ENCODE measurements at regions not wholly inside any gene's neighbourhood (a gene's known extent, or its start where the extent isn't known, plus 50 kb on each side); places are given as distances from the start of the nearest gene placed in this dataset.

GRCh38 chr3:152586974-152587373, 248.0 kb upstream of the P2RY1 start:
- DNase-seq = no peak
- H3K9ac ChIP-seq (ENCODE audit: insufficient read depth in 1 of 2, low read length in 2 of 2) = no peak overlapping the region
- ATAC-seq (ENCODE audit: insufficient read depth, low FRiP score) = no peak
- H3K36me3 ChIP-seq (ENCODE audit: control insufficient read depth in 4 of 4, insufficient read depth in 4 of 4, low read length in 4 of 4) = no peaks in the 10 kb centered on the region
- WGBS, 2 donors = 91 to 92% methylated on average over 4 of the region's 4 CpGs
- H3K4me3 ChIP-seq = no peak overlapping the region
- no peak for TF ChIP-seq CTCF (IDR thresholded peaks at IDR 0.05; ENCODE audit: control extremely low read depth, extremely low read depth)
- no peak overlapping the region for H3K27ac ChIP-seq (ENCODE audit: low read depth in 1 of 2, low read length in 1 of 2)
- H3K9me3 ChIP-seq (ENCODE audit: control insufficient read depth in 4 of 4, insufficient read depth in 3 of 4, low read length in 3 of 4) = no peaks in the 10 kb centered on the region
- peaks cover 0 to 31% (median 8%) of the 10 kb centered on the region in 5 donors for H3K4me1 ChIP-seq (ENCODE audit: control insufficient read depth in 5 of 5, insufficient read depth in 5 of 5, low read length in 5 of 5)
- H3K27me3 ChIP-seq (ENCODE audit: control insufficient read depth in 3 of 3, insufficient read depth in 3 of 3, low read length in 2 of 3) = no peaks in the 10 kb centered on the region

GRCh38 chr3:152587861-152588260, 247.1 kb upstream of the P2RY1 start:
- H3K27ac ChIP-seq (ENCODE audit: low read depth in 1 of 2, low read length in 1 of 2) = no peak overlapping the region
- DNase-seq (no peak), ATAC-seq (ENCODE audit: insufficient read depth, low FRiP score) (no peak)
- TF ChIP-seq CTCF (IDR thresholded peaks at IDR 0.05; ENCODE audit: control extremely low read depth, extremely low read depth) = no peak
- no peak overlapping the region for H3K9ac ChIP-seq (ENCODE audit: insufficient read depth in 1 of 2, low read length in 2 of 2)
- no peaks in the 10 kb centered on the region for H3K9me3 ChIP-seq (ENCODE audit: control insufficient read depth in 4 of 4, insufficient read depth in 3 of 4, low read length in 3 of 4)
- no peak overlapping the region for H3K4me3 ChIP-seq
- peaks cover 0 to 26% (median 8%) of the 10 kb centered on the region in 5 donors for H3K4me1 ChIP-seq (ENCODE audit: control insufficient read depth in 5 of 5, insufficient read depth in 5 of 5, low read length in 5 of 5)
- H3K36me3 ChIP-seq (ENCODE audit: control insufficient read depth in 4 of 4, insufficient read depth in 4 of 4, low read length in 4 of 4) = no peaks in the 10 kb centered on the region
- H3K27me3 ChIP-seq (ENCODE audit: control insufficient read depth in 3 of 3, insufficient read depth in 3 of 3, low read length in 2 of 3) = no peaks in the 10 kb centered on the region
- WGBS, 2 donors = 90 to 93% methylated on average over 1 of the region's 1 CpG

- Histone ChIP-seq H3K27me3 (ENCODE audit: control insufficient read depth in 3 of 3, insufficient read depth in 3 of 3, low read length in 2 of 3) (no peaks in the 10 kb centered on the region), H3K4me3 (no peak overlapping the region), H3K9me3 (ENCODE audit: control insufficient read depth in 4 of 4, insufficient read depth in 3 of 4, low read length in 3 of 4) (no peaks in the 10 kb centered on the region), H3K4me1 (ENCODE audit: control insufficient read depth in 5 of 5, insufficient read depth in 5 of 5, low read length in 5 of 5) (peaks cover 0 to 14% (median 8%) of the 10 kb centered on the region in 5 donors), H3K36me3 (ENCODE audit: control insufficient read depth in 4 of 4, insufficient read depth in 4 of 4, low read length in 4 of 4) (no peaks in the 10 kb centered on the region), H3K27ac (ENCODE audit: low read depth in 1 of 2, low read length in 1 of 2) (no peak overlapping the region), H3K9ac (ENCODE audit: insufficient read depth in 1 of 2, low read length in 2 of 2) (no peak overlapping the region)
- 34 to 40% methylated on average over 2 of the region's 2 CpGs for WGBS, 2 donors
- no peak for TF ChIP-seq CTCF (IDR thresholded peaks at IDR 0.05; ENCODE audit: control extremely low read depth, extremely low read depth)
- DNase-seq (no peak), ATAC-seq (ENCODE audit: insufficient read depth, low FRiP score) (no peak)
Observed at GRCh38 chr3:152589644-152590043, 245.3 kb upstream of the P2RY1 start.

- Histone ChIP-seq H3K4me3 (no peak overlapping the region), H3K27me3 (ENCODE audit: control insufficient read depth in 3 of 3, insufficient read depth in 3 of 3, low read length in 2 of 3) (no peaks in the 10 kb centered on the region), H3K9me3 (ENCODE audit: control insufficient read depth in 4 of 4, insufficient read depth in 3 of 4, low read length in 3 of 4) (no peaks in the 10 kb centered on the region), H3K9ac (ENCODE audit: insufficient read depth in 1 of 2, low read length in 2 of 2) (no peak overlapping the region), H3K27ac (ENCODE audit: low read depth in 1 of 2, low read length in 1 of 2) (no peak overlapping the region), H3K4me1 (ENCODE audit: control insufficient read depth in 5 of 5, insufficient read depth in 5 of 5, low read length in 5 of 5) (peaks cover 1 to 18% (median 12%) of the 10 kb centered on the region in 5 donors), H3K36me3 (ENCODE audit: control insufficient read depth in 4 of 4, insufficient read depth in 4 of 4, low read length in 4 of 4) (no peaks in the 10 kb centered on the region)
- ATAC-seq (ENCODE audit: insufficient read depth, low FRiP score) (no peak), DNase-seq (peak in 2 of 3 donors; percentile 21 to 46)
- WGBS, 2 donors = 65 to 66% methylated on average over 2 of the region's 2 CpGs
- TF ChIP-seq CTCF (IDR thresholded peaks at IDR 0.05; ENCODE audit: control extremely low read depth, extremely low read depth) = no peak
Observed at GRCh38 chr3:152591515-152591914, 243.4 kb upstream of the P2RY1 start.

All from lung (tissue), 11 donors.